NCI-H748 (cell line): ENCODE measurements at regions not wholly inside any gene's neighbourhood (a gene's known extent, or its start where the extent isn't known, plus 50 kb on each side); places are given as distances from the start of the nearest gene placed in this dataset.
"Not testable (repeated sequence)": the region's sequence is repeated elsewhere in the genome, so short reads cannot be mapped to it uniquely, and the experiment has no call there.

ENCODE experiments used
- DNase-seq: peaks from one replicate; lab custom pipeline; 2025; ENCODE audit not compliant: unreplicated experiment; lab: John Stamatoyannopoulos, UW

DNA sequence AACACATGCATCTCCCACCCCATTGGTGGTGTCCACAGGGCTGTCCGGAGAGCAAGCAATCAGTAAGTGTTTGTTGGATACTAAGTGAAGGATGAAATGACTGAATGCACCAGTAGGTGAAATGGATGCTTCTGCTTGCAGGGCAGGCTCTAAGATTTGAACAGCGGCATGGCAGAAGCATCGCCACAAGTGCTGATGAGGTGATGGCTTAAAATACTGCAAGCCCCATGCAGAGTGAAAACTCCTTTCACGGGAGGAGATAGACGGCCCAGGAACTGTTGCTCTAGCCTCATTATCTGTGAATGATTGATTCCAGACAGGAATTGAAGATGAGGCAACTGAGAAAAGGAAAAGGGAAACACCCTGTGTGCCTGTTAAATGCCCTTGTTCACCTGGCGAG, 158.9 kb downstream of the LY86 start:
- no peak for DNase-seq

DNA sequence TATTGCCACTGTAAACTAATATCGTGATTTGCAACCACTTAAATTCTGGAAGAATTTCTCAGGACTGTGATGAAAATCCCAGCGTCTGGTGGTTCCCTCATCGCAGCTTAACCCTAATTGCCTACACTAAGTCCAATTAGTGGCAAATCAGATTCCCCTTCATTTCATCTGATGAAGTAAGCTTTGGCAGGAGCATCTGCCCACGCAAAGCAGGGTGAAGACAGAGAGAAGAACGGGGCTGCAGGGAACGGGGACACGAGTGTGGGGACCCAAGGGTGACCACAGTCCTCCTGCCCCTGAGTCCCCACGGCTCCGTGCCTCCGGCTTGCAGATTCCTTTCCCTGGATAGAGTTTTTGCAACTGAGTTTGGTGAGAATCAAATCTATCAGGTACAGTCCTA, 159.5 kb downstream of the LY86 start:
- no peak for DNase-seq

DNA sequence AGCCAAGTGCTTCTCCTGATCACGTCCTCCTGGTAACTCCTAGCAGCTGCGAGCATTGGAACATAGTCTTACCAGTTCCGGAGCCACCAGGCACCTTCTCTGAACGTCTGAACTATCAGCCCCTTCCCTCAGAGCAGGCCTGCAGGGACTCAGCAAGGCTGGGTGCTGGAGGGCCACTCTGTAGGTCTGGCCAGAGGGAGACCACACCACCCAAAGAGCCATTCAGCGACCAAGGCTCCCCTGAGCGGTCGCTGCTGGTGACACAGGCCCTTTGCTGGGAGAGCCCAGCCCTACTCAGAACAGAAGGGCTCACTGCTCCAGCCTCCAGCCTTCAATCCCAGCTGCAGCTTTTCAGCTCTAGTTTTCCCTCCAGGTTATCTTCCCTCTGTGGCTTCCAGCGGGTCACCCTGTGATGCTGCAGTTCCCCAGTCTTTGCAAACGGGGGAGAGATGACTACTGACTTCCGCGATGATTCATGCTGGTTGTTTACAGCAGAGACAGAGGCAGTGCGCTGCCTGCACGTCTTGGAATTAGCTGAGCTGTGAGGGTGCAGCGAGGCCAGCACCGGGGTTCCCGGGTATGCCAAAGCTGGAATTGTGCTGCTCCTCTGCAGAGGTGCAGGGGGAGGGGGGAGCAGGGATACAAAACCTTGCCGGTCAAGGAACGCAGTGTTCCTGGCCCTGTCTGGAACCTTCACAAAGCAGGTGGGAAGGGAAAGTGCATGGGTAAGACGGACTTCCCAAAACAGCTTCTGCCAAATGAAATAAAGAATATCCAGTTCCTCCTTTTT, 161.4 kb downstream of the LY86 start:
- DNase-seq = no peak

DNA sequence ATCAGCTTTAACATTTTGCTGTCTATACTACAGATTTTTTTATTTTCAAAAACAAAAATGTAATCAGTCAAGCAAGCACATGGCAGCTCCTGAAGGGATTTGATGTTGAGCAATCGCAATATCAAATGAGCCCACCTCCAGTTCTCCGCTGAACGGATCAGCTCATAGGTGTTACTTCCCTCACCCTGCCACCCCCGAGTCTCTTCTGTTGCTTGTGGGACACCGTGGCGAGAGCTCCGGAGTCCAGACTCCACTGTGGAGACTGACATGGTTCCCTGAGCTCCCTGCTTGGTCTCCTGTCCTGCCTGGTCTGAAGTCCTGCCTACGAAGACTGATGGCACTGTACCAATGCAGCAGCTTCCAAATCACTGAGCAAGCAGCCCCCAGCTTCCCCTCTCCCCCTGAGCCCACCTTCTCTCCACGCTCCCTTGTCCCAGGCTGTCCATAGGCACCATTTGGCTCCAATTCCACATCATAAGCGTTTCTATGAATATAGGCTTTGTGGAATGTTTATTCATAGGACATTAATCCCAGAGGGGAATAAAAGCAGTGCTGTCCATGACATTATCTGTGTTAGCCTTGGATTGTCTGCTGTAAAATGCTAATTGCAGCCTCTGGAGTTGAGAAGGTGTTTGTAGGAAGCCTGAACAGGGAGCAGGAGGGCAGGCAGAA, 162.2 kb downstream of the LY86 start:
- no peak for DNase-seq

DNA sequence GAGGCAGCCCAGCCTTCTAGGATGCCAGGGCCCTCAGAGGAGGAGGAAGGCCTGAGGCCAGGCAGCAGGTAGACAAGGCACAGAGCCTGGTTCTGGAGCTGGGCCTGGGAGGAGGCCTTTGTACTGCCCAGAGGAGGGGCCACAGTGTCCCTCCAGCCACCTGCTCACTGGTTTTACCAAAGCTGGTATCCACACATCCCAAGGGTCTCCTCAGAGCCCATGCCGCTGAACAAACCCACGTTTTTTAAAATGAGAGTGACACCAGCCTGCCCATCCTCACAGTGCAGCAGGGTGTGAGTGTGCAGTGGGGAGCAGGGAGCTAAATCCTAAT, 162.7 kb downstream of the LY86 start:
- no peak for DNase-seq

DNA sequence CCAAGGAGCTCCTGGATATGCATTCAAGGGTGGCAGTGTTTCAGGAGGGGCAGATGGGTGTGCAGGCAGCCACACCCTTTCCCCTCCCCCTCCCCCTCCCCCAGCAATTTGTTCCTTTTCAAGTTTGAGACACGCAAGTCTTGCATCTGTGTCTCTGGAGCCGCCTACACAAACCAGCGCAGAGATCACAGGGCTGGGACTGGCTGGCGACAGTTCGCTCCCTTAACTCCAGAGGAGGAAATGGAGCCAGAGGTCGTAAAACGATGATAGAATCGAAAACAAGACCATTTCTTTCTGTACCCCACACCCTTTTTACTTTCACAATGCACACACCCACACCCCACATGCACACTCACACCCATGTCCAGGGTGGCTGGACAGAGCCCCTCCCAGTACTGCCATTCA, 163.1 kb downstream of the LY86 start:
- peak; percentile 27 for DNase-seq

DNA sequence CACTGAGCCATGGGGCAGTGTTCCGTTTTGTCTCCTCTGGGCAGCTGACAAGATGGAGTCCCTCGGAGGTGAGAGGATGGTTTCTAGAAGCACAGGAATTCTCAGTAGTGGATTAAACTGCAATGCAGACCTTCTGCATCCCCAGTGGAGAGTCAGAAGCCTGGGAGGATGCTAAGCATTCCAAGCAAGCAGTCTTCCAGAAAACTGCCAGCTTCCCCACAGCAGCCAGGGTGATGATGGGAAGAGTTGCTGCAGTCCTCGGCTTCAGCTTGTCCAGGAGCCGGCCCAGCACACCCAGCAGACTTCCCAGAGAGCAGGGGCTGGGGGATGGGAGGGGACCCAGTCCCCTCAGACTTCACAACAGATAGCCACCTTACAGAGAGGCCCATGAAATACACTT, 163.6 kb downstream of the LY86 start:
- no peak for DNase-seq

DNA sequence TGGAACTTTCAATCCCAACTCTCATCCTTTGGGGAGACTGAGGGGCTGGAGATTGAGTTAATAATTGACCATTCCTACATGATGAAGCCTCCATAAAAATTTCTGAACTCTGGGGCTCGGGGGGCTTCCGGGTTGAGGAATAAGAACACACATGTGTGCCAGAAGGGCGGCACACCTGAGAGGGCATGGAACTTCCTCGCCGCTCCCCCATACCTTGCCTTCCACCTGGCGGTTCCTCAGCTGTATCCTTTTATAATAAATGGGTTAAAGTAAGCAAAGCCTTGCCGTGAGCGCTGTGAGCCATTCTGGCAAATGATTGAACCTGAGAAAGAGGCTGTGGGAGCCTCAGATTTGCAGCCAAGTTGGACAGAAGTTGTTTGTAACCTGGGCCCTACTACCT, 164.8 kb downstream of the LY86 start:
- DNase-seq = no peak

DNA sequence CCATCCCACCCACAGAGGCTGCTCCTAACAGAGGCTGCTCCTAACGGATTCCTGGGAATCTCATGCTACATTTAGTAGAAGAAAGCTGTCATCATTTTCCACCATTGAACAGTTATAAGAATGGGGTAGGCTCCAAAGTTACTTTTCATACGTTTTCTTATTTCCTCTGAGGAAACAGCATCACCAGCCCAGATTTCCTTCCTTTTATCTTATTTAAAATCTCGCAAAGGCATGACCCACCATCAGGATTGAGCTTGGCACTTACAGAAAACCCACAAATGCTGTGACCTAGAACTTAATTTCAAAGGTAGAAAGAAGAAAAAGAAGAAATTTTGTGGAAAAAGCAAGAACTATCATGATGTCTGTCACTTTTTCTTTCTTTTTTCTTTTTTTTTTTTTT, 168.0 kb downstream of the LY86 start:
- DNase-seq = no peak

DNA sequence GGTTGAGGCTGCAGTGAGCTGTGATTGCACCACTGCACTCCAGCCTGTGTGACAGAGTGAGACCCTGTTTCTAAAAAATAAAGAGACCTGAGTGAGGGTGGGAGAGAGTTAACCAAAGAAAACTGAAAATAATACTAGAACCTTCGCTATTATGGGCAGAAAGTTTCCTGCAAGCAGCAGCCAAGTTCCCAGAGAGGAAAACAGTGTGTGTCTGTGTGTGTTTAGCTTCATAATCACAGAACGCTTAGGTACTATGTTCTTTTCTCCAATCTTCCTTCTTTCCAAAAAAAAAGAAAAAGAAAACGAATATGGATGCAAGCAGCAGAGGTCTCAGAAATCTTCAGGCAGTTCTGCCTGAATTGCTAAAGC, 170.0 kb downstream of the LY86 start:
- DNase-seq = no peak

DNA sequence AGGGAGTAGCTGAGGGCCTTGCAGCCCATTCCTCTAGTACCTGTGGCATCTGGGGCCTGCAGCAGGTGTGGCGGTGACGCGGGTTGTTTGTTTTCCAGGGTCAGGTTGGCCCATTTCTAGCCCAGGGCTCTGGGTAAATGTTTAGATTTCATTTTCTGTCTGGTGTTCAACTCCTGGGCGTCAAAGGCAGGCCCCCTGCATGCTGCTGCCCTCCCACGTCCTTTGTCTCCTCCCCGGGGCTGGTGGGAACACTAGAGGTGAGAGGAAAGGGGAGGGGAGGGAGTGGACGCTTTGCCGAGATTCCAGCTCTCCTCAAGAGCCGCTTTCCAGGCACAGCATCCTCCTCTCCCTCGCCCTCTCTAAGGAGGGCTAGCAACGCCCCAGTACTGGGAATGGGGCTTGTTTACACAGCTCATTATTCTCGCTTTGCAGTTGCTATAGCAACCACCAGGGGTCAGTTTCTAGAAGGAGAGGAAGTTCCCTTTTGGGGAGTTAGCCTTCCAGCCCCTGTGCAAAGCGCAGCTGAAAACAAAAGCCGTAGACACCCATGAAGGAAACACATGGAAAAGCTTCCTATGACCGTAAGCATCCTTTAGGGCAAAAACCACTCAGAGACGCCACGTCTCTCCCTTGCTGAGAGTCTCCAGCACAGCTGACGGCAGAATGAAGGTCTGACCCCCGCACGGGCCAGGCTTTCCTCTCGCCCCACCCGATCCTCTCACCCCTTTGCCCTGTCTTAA, 170.6 kb downstream of the LY86 start:
- peak; percentile 98 for DNase-seq

DNA sequence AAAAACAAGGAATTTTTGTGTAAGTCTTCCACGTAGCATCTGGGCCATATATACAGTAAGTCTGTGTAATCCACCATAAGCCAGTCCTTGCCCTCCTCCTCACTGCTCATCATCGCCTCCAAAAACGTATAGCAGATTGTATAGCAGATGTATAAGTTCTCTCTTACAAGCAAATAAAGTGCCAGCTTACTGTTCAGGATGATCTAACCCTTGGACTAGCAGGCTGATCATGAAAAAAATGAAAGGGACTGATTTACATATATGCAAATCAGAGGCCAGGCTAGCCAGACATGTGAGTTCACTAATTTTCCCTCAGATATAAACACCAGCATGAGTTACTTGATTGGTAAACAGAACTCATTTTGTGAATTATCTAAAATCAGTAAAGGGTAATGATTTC, 171.5 kb downstream of the LY86 start:
- no peak for DNase-seq

DNA sequence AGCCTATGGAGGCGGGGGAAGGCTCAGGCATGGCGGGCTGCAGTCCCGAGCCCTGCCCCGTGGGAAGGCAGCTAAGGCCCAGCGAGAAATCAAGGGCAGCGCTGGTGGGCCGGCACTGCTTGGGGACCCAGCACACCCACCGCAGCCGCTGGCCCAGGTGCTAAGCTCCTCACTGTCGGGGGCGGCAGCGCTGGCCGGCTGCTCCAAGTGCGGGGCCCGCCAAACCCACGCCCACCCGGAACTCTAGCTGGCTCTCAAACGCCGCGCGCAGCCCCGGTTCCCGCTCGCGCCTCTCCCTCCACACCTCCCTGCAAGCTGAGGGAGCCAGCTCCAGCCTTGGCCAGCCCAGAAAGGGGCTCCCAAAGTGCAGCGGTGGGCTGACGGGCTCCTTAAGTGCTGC, 174.0 kb downstream of the LY86 start:
- not testable (repeated sequence) for DNase-seq

DNA sequence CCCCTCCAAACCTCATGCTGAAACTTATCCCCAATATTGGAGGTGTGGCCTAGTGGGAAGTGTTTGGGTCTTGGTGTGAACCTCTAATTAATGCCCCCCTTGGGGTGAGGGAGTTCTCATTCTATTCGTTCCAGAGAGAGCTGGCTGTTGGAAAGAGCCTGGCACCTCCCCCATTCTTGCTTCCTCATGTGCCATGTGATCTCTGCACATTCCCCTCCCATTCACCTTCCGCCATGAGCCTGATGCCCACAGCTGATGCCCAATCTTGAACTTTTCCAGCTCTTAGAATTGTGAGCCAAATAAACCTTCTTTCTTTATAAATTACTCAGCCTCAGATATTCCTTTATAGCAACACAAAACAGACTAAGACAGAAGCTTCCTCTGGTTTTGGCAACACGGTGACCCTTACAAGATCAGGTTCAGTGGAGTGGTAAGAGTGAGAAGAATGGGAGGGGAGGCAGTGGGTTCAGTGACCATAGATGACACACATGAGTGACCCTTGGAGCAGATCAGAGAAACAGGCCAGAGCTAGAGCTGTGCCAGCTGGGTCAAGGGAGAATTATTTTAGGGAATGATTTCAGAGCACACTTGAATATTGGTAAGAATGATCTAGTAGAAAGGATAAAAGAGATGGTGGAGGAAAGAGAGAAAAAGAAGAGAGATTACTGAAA, 176.4 kb downstream of the LY86 start:
- no peak for DNase-seq

DNA sequence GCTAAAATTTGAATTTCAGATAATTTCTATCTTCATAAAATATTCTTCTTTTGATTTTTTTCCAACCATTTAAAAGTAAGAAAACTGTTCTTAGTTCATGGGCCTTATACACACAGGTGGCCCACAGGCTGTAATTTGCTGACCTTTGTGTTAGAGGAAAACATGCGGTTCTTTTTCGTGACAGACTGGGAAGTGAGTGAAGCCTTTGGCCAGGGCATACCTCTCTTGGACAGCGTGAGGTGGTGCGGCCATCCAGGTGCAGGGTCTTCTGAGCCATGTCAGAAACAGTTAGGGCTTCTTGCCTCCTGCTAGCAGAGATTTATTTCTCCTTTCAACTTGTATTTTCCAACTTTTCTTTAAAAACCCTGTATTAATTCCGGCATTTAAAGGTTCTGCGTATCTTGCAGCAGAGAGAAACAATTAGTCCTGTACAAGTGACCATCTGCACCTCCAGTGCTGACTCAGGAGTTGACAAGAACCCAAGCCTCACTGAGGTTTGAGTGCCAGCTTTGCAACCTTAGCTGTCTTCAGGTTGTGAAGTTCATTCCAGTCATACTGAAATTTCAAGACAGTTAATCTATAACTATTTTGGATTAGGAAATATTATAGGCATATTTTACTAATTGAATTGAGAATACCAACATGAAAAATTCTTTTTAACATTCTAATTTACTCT, 177.8 kb downstream of the LY86 start:
- DNase-seq = no peak

DNA sequence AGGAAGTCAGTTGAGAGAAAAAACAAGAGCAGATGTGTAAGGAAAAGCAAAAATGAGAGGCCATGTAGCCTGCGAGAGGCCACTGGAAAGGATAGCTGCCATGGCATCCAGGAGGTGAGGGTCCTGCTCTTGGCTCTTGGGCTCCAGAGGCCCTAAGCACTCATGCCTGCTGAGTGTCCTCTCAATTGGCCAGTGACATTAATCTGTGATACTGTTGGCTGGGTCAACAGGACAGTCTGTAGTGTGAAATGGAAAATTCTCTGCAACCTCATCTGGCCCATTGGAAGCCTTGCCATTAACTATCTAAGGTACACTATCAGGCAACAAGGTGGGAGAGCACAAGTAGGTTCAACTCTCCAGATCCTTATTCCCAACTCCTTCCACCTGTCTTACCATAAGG, 180.9 kb downstream of the LY86 start:
- DNase-seq = no peak

DNA sequence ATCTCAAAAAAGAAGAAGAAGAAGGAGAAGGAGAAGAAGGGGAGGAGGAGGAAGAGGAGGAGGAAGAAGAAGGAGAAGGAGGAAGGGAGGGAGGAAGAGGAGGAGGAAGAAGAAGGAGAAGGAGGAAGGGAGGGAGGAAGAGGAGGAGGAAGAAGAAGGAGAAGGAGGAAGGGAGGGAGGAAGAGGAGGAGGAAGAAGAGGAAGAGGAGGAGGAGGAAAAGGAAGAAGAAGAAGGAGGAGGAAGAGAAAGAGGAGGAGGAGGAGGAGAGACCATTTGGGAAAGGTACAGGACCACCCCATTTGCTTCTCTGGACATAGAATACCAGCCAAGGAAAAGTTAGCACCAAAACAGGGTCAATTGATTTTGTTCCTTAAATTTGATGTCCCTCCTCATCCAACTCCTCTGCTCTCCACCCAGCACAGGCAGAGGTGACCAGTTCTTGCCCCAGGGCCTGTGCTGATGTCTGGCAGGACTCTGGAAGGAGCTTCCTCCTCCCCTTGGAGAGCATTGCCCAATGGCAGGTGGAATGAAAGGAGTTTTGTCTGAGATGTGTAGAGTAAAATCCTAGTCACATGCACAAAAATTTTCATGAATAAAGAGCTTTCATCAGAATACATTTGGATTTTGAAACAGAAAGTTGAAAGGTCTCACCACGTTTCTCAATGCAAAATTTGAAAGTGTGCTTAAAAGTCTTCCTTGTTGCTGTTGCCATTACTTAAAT, 182.9 kb downstream of the LY86 start:
- no peak for DNase-seq

DNA sequence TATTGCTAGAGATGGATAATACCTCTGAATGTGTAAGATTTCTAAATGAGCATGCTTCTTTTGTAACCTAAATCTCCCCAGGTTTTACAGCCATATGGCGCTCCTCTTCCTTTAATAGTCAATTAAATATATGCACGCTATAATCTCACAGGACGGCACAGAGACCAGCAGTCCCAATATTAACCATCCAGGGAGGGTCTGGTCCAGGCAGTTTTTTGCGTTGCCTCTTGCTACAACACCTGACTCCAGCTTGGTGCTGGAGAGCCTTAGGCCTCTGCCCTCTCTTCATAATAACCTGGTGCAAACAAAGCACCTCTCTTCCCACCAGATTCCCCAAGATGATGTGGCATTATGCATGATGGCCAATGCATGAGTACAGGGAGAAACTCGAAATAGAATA, 183.4 kb downstream of the LY86 start:
- no peak for DNase-seq

DNA sequence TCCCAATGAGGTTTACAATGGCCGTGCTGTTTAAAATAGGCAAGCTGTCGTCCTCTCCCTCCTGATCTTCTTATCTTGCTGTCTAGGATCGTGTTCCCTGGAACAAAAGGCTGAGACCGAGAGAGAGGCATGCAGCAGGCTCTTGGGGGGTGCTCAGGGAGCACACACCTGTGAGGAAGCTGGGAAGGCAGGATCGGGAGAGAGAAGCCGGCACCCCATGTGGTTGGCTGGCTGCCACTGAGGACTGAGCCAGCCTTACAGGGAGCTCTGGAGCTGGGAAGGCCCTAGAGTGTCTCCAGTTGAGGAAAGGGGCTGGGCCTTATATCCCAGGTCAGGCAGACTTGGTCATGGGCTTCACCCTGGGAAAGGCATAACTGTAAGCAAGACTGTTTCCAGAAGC, 184.2 kb downstream of the LY86 start:
- DNase-seq = no peak

DNA sequence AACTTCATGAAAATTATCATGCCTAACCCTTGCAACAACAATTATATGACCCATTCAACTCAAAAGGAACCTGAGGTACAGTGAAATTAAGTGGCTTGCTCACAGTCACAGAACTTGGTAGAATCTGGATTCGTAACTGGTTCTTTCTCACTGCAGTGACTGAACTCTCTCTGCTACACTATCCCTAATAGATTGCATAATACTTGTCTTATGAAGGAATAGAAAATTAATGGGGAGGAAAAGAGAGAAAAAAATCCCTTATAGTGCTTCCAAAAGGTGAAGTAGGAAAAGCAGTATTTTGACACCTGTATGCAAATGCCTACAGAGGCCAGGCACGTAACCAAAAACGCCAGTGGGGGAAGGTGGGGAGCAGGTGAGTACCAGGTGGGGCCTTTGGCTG, 186.6 kb downstream of the LY86 start:
- peak; percentile 60 for DNase-seq

DNA sequence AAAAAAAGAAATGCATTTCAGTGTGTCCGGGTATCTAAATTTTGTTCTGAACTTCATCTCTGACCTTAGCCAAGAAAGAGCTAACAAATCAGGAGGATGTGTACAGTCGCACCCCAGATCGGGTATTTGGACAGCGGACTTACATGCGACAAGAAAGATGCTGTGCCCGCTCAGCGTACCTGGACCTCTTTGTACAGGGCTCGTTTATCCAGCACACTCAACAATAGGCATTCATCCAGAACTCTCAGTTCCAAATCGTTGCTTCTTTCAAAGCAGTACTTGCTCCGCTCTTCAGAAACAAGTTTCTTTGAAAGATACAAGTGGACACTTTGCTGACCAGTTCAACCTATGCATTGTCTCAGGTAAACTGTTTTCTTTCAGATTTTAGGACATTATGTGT, 191.7 kb downstream of the LY86 start:
- no peak for DNase-seq
